DOHH2 (cell line): ENCODE measurements at regions not wholly inside any gene's neighbourhood (a gene's known extent, or its start where the extent isn't known, plus 50 kb on each side); places are given as distances from the start of the nearest gene placed in this dataset.

Source experiments
- CTCF ChIP-seq: fragments of 200-600 bp; sonication (generic); IDR thresholded peaks from one replicate; pipeline ENCODE4 v1.5.1; 2014; ENCODE audit warnings: antibody characterized with exemption, mild to moderate bottlenecking, low read depth, low read length; ENCODE audit not compliant: poor library complexity, severe bottlenecking
- EZH2phosphoT487 ChIP-seq: fragments of 200-600 bp; sonication (generic); IDR thresholded peaks from 2 replicates; pipeline ENCODE4 v1.6.1; 2017; ENCODE audit warnings: borderline replicate concordance, mild to moderate bottlenecking, antibody characterized with exemption, low read length, moderate library complexity, mixed read lengths

- TF ChIP-seq CTCF (no peak), EZH2phosphoT487 (no peak)
Measured at GRCh38 chr9:104269374-104269773, 175.3 kb downstream of the SMC2 start.
